ENCODE measurements at regions not wholly inside any gene's neighbourhood (a gene's known extent, or its start where the extent isn't known, plus 50 kb on each side); places are given as distances from the start of the nearest gene placed in this dataset.

DNA sequence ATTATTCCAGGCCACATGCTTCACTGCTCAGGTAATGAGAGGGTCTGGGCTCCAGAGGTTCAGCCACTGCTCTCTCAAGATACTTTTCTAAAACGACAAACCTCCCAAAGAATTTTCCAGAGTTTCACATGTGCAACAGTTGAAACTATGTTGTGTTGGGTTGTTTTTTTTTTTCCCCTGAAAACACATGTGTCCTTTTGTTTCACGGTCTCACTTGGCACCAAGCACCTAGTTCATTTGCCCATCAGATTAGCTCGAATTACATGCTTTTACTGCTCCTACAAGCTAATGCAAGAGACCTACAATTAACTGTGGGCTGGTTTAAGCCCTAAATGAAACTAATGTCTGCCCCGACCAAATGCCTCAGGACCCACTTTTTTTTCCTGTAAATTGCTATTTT, 313.3 kb downstream of the FGFR2 start:
- peak; percentile 33 for DNase-seq

DNA sequence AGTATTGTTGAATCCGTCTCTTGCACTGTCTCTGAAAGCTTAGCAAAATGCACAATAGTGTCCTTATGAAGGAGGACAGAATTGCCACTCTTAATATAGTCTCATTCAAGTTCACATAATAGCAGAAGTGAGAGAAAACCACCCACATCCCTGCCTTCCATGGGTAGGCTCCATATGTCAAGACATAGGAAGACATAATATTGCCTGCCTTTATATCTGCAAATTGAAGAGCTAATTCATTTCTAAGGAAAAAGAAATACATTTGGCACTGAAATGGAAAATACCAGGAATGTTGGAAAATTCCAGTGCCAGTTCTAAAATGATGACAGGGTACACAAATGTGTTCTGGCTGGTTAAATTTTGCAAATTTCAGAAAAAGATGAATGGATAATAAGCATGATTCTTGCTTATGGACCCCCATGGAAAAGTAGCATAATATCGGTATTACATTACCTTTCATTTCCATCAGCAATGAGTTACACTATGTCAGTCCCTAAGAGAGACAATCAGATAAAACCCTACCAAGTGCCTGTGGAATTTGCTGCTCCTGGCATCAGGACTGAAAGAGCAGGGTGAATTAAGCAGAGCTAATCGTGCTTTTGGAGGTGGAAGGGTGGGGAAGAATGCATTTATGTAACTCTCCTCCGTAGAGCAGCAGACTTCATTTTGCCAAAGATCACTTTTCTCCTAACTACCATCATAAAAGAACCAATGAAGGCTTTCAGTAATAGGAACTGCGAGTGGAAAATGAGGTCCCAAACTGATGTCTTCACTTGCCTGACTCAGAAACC, 312.6 kb downstream of the FGFR2 start:
- no peak for DNase-seq

DNA sequence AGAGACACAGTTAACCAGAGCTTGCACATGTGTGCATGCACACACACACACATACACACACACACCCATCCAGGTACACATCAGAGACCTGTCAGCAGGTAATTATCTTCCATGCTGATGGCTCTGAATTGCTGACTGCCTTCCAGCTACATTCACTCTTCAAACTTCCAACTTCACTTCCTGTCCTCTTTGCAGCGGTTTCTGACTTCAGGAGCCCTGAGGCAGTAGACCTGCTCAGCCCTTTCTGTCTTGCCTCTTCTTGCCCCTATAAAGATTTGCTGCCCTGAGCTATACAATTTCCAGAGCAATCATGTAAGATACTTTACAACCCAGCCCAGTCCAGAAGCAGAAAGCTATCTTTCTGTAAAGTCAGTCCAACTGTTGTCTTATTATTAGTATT, 310.2 kb downstream of the FGFR2 start:
- DNase-seq, result no peak

DNA sequence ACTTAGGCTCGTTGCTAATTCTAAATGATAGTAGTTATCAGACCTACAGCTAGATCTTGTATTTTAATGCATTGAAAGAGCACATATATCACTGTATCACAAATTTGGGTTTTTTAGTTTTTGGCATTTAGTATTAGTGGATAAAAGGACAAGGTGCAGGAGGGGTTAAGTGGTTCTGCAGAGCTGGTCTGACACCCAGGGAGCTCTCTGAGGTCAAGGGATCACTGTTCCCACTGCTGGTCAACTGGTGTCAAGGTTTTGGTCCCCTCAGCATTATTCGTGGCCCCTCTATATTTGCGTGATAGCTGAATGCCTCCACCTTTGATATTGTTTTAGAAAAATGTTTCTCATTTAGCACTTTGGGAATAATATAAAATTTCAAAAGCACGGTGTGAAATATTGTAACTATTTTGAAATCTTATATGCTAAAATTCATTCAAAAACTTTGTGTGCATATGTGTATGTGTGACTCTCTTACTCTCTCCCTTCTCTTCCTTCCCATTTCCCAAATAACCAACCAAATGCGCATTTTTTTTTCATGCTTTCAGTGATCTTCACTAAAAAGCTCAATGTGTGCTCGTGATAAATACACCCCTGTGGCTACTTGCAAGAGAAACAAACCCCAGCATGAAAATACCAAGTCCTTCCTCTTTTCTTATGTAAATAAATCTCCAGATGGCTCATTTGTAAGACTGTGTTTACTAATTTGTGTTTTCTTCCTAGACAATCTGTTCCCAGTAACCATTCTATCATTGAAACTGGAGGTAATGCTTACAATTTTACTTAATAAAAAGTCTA, 309.2 kb downstream of the FGFR2 start:
- no peak for DNase-seq

DNA sequence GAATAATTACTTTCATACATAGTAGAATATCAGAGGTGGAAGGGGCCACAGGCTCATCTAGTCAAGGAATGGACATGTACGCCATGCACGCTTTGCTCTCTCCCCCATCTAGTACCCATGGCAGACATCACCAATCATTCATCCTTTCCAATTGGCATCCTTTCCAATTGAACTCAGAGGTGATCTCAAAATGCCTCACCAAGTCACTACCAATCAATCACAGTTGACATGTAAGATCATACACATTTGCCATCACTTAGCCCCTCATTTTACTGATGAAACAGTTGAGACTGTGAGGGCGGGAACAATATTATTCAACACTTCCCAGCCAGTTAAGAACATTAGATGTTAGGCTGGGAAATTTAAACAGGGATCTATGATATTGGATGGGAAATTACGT, 308.4 kb downstream of the FGFR2 start:
- DNase-seq, result no peak

DNA sequence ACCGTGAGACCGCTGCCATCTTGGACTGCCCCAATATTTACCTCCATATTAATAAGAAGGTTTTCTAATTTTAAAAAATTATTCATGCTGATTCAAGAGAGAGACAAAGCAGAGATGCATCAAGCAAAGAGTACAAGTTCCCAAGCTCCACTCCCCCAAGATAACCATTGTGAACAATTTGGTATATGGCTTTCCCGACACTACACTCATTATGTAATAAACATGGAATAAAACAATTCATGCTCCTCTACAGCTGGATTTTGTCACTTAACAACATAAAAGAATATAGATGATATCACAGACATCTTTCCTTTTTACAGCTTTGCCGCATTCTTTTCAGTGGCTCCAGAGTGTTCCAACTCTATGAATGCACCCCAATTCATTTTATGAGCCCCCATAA, 307.6 kb downstream of the FGFR2 start:
- no peak for DNase-seq

DNA sequence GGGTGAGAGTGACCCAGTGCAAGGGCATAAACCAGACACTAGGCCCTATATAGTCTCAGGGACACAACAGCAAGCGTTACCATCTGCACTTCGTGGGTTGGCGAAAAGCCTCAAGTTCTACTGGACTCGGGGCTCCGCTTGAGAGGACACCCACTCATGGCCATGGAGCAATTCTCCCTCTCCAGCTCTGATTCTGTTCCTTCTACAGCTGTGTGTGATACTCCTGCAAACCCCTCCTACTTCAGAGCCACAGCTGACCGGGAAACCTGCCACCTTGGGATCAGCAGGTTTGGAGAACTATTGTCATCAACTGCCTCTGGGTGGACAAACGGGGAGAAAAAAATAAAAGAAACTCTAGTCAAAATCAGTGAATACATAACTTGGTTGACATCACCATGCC, 306.9 kb downstream of the FGFR2 start:
- no peak for DNase-seq

DNA sequence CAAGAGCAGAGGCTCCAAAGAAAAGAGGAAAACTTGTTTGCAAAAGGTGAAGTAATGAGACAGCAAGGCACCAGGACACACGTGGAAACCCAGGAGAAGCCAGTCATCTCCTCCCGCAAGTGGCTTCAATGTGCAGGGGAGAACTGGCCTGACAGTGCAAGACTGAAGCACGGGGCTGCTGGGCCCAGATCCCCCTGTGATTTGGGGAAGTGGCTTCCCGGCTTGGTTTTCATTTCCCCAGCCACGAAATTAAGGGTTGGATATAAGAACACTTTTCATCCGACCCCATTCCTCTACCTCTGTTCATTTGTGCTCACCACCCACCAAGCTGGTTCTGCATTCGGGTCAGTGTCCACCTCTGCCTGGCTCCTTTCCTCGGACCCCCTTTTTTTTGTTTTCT, 306.4 kb downstream of the FGFR2 start:
- no peak for DNase-seq

DNA sequence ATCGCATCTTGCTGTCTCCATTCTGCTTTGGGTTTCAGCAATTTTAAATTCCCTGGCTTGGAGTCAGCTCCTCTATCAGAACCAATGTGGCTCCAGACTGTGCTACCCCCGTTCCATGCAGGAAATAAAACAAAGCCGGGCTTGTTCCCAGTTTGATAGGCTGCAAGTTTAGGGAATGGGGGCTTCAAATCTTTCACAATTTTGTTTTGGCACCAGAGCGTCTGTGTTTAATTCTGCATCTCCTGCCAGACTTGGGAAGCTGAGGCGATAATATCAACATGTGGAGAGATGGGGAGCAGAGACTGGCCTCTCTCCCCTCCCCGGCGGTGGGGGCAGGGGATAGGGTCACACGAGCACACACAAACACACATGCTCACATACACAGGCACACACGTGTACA, 305.9 kb downstream of the FGFR2 start:
- no peak for DNase-seq

DNA sequence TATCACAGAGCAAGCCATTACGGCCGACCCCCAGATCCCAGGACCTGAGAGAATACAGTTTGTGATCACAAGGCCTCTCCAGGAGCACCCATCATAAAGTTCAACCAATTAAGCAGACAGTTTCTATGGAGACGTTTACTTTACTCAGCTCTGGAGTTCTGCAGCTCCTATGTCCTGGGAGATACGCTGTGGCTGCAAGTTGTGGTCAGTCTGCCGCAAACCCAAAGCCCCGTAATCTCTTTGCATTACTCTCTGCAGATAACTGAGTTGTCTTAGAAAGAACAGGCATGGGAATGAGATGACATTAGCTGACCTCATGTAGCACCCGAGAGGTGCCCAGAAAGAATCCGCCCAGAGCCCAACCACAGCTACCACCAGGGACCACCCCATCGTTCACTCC, 305.1 kb downstream of the FGFR2 start:
- no peak for DNase-seq

DNA sequence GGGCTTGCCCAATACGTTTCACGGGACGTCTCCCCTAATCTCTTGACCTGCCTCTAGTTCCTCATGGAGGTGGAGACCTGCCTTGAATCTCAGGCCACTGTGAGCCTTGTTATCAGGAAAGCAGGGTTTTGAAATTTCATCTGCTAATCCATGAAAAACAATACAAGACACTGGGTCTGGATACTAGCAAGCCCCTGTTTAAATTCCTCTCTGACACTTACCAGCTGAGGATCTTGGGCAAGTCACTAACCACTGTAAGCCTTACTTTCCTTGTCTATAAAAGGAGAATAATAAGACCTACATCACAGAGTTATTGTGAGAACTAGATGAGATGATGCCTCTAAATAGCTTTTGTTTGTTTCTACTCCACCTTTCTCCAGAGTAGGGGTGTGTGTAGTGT, 303.6 kb downstream of the FGFR2 start:
- DNase-seq, result no peak

DNA sequence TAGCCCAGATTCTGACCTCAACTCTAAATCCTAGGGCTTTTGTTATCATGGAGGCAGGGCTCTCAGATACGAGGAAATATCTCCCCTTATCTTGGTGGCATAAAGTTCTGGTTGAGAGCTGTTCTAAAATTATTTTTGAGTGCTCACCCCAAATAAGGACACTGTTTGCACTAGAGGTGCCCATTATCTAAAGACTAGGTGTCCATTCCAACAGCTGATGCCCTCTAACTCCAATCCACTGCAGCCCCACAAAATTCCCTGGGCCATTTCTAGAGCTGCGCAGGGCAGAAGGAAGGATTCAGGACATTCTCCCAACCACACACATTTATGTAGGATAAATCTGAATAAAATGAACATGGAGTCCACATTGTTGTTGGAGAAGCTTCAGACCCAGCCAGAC, 301.9 kb downstream of the FGFR2 start:
- DNase-seq, result no peak

DNA sequence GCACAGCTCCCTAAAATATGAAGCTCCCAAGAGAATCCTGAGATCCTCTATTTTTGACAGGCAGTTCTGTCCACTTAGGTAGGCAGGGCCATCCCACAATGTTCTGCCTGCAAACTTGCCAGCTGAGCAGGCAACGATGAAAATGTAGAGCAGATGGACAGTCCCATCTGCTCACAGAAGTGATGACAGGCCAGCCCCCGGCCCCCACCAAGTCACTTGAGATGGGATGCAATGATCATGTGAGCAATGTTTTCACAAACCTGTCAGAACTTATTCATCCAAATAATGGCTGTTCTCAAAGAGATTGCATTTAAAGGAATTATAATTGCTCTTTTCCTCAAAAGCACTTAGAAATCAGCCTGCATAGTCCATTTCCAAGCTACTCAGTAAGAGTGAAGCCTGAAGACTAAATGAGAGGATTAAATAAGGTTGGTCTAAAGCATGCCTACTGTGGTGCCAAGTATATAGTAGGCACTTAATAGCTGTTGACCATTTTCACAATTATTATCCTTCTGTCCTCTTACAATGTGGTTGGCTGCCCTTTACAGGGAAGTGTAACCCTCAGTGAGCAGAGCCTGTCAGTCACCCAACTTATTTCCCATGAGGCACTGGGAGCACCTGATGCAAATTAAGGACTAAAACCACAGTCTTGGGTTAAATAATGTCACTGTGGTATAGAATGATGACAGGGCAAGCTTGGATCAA, 301.2 kb downstream of the FGFR2 start:
- peak; percentile 66 for DNase-seq

DNA sequence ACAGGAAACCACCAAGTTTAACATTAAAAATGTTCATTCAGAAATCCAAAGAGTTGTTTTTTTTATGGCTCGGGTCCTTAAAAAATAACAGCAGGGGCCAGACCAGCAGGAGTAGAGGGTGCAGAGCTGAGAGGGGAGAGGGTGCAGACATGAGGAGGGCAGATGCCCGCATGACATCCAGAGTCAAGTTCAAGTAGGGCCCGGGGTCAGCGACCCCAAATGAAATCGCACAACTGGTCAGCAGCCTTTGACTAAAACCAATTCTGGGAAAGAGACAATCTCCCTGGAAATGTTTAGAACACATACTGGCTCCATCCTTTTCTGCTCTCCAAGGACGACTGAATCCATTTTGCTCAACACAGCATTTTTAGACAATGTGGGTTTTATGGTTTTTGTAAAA, 297.5 kb downstream of the FGFR2 start:
- no peak for DNase-seq

DNA sequence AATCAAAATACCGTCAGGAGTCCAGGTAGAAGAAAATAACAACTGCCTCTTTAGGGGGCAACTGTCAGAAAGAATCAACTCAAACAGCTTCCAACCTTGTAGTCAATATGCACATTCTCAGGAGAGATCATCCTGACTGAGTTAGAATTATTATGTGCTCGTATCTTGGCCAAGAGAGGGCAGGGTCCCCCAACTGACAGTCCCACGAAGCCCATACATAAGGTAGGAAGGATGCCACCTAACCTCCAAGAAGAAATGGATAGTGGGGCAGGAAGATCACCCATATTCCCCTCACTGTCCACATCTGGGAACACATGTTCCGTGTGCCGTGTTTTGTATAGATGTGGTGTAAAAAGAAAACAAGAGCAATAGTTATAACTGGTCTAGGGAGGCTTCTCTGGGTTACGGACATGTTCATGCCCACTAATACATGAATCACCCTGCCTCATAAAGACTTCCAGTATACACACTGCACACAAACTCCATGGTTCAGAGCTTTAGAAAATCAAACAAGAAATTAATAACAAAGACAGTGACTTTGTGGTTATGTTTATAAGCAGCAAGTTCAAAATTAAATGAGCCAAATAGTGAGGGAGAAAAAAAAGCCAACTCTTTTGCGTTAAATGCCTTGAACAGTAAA, 295.6 kb downstream of the FGFR2 start:
- no peak for DNase-seq

DNA sequence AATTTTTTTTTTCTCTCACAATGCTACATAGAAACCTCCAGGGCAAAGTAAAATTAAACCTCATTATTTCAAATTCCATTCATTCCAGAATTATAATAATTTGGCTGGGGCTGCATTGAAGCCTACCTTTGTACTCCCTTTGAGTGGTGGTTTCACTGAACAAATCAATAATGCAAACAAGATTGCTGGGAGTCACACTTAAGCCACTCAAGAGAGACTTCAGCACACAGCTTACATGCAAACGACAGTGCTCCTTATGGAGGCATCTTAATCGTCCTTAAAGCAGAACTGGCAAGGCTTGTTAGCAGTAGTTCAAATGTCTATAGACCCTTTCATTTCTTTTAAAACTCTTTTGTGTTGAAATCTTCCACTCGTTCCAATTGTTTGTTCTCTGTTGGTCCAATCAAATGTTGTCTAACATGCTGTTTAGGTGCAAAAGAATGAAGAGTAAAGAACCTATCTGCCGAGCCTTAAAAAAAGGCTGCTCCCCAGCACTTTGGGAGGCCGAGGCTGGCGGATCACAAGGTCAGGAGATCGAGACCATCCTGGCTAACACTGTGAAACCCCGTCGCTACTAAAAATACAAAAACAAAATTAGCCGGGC, 294.9 kb downstream of the FGFR2 start:
- no peak for DNase-seq

DNA sequence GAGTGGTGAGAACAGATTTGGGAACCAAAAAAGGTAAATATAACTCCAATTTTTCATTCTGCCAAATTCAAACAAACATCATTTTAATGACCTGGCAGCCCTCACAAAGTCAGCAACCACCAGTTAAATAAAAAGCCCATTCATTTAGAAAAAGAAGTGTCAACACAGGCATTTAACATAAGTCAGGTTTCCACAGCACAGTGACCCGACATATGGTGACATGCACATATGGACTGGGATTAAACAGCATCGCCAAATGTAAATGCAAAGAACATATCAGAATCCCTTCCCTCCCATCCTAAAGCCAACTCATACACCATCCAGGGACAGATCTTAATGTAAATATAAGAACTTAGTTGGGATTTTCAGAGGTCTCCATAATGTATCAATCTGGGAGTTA, 293.2 kb downstream of the FGFR2 start:
- DNase-seq, result peak; percentile 68

DNA sequence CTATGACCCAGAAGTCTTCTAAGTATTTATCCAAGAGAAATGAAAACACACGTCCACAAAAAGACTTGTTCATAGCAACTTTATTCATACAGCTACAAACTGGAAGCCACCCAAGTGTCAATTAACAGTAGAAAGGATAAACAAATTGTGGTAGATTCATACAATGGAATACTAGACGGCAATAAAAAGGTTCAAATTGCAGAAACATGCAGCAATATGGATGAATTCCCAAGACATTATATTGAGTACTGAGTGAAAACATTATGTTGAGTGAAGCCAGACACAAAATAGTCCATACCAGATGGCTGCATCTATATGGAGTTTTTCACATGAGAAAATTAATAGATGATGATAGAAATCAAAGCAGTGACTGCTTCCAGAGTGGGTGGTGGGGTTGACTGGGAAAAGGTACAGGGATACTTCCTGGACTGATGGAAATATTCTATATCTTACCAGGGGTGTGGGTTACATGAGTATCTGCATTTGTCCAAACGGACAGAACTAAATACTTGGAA, 292.0 kb downstream of the FGFR2 start:
- DNase-seq, result no peak

DNA sequence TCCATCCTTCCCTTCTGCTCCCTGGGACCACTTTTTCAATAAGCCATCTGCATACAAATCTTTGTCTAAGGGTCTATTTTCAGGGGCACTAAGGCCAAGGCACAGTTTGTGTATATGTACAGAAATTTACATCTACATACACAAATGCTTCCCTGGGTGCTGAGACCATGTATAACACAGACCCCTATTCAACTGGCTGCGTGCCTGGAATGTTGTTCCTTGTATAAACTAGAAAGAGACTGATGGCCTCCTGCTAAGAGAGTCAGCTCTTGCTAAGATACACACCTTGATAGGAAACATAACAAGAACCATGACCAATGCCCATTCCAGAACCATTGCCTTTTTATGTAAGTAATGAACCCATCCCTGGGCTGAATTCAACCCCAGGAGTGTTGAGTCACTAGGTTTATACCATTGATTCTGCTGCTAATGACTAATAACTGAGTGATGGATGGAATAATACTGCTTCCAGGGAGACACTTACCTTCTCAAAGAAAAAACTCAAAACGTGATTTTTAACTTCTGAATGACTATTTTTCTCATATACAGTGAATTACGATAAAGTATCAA, 290.7 kb downstream of the FGFR2 start:
- DNase-seq, result no peak

DNA sequence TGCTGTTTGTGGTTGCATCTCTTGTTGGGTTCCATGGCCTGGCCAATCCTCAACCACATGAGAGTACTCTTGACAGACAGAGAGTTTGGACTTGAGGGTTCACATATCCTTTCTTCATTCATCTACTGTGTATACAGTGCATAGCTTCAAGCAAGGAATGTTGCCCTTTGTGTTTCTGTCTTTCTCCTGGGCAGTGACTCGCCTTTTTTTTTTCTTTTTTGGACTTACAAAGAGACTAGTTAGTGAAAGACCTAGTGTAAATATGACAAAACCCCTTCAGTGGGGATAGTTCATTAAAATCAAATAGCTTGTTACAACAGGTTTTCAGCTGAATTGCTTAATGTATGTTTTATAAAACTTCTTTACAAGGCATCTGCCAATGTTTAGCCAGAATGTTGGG, 290.2 kb downstream of the FGFR2 start:
- no peak for DNase-seq

DNA sequence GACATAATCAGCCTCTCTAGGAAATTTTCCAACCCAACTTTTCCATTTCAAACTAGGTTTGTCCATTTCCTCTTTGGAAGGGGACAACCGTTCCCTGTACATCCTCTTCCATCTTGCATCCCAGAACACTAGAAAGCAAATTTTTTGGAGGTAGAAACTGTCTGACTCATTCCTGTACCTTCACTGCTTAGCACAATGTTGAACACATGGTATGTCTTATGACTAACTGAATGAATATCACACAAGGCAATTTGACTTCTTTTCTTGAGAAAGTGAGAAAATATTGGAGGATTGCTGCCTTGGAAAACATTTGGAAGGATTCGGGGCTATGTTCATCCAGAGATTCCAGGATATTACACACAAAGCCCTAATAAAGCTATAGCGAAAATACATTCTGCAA, 289.1 kb downstream of the FGFR2 start:
- DNase-seq, result no peak

DNA sequence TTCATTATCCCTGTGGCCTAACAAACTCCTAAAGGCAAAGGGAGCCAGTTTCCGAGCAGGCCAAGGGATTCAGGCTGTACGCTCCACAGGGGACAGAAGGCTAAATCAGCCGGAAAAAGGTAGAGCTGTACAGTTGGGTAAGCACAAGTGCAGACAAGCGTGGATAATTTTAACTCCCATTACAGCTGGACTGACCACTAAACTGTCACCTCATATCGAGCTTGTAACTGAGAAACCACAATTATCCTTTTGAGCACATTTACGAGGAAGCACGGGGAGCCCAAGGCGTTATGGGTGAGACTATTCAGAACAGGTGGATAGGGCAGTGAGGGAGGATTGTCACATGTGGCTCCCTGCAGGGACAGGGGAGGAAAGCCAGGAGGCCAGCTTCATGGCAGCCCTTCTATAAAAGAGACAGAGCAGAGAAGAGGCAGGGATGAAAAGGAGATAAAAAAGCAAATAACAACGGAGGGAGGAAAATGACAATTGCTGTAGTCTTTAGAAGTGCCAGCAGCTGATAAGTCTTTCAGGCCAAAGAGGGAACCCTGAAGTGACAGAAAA, 288.0 kb downstream of the FGFR2 start:
- no peak for DNase-seq
